ENCODE measurements at regions not wholly inside any gene's neighbourhood (a gene's known extent, or its start where the extent isn't known, plus 50 kb on each side); places are given as distances from the start of the nearest gene placed in this dataset.
"Not testable (repeated sequence)": the region's sequence is repeated elsewhere in the genome, so short reads cannot be mapped to it uniquely, and the experiment has no call there.

- no peak for DNase-seq (ENCODE audit: low spot score)
- in situ Hi-C loops (cut with HindIII; ENCODE audit: low sequenced_read_pairs), result no loop called here
These were observed 798.3 kb downstream of the CDH8 start for GRCh38 chr16:61237884-61238485.

GRCh38 chr16:61233713-61234112 lies 802.5 kb downstream of the CDH8 start:
- no peak for DNase-seq (ENCODE audit: low spot score)
- in situ Hi-C loops (cut with HindIII; ENCODE audit: low sequenced_read_pairs), result no loop called here

DNA sequence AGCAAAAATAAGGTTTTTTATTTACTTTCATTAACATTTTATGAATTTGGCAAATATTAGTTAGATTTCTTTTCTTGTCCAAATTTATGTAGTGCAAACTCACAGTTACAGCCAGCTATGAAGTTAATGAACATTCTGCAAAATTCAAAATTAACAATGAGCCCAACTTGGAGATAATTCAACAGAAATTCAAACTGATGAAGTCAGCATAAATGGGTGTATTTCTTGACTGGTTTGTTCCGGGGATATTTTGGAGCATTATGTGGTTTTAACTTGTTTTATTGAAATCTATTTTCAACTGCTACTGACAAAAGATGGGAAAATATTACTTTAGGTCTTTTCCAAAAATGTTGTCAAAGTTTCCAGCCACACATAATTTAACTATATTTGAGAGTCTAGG lies 807.9 kb downstream of the CDH8 start:
- DNase-seq (ENCODE audit: low spot score), result no peak

GRCh38 chr16:61215605-61216004 lies 820.6 kb downstream of the CDH8 start:
- in situ Hi-C loops (cut with HindIII; ENCODE audit: low sequenced_read_pairs), result no loop called here
- DNase-seq (ENCODE audit: low spot score), result no peak

More for the DNA sequence above, 807.9 kb downstream of the CDH8 start:
- in situ Hi-C loops (cut with HindIII; ENCODE audit: low sequenced_read_pairs), result no loop called here

DNA sequence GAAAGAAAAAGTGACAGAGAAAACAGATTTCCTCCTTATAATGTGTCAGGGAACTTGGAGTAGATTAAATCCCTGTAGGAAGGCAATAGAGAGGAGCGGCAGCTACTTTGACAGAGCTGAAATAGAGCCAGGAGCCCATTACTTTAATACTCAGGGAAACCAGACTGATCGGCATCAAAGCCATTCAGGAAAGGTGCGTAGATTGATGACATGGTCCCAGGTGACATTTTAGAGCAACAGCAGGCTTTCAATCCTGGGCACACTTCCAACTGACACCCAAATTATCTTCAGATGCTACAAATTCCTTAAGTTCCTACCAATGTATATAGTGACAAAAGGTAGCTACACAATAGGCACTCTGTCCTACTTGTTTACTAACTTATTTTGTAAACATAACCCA lies 821.5 kb downstream of the CDH8 start:
- no peak for DNase-seq (ENCODE audit: low spot score)
- in situ Hi-C loops (cut with HindIII; ENCODE audit: low sequenced_read_pairs), result no loop called here

DNA sequence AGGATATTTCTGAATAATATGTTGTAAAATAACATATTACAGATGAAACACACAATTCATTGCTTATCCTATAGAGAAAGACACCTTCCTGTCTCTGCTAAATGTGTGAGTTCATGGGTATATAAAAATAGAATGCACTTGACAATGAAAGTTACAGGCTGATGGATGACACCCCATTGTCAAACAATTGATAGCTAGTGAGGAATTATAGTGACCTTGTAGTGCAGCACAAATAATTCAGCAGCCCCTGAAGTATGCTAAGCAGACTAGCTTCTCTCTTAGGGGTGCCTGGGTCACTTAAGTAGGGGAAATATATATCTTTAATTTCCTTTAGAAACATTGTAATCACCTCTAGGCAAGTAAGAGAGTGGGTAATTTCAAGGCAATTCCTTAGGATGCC lies 826.2 kb downstream of the CDH8 start:
- in situ Hi-C loops (cut with HindIII; ENCODE audit: low sequenced_read_pairs), result no loop called here
- no peak for DNase-seq (ENCODE audit: low spot score)

- DNase-seq (ENCODE audit: low spot score), result no peak
- in situ Hi-C loops (cut with HindIII; ENCODE audit: low sequenced_read_pairs), result no loop called here
These were observed 841.2 kb downstream of the CDH8 start for GRCh38 chr16:61195006-61195405.

DNA sequence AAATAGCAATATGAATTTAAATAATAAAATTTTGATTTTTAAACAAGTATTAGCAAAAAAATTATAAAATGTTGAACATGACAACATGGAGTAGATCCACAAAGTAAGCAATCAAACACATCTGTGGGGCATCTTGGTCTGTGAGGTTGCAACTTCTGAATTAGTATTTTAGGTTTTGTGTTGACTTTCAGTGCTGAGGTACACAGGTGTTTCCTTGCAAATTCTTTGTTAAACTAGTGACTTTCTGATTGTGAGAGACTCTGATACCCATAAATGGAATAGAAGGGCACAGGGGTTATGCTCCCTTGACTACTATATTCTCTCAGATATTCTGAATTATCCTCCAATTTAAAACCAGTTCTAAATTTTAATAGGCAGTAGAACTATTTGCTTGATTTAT lies 841.7 kb downstream of the CDH8 start:
- DNase-seq (ENCODE audit: low spot score), result no peak
- in situ Hi-C loops (cut with HindIII; ENCODE audit: low sequenced_read_pairs), result no loop called here

DNA sequence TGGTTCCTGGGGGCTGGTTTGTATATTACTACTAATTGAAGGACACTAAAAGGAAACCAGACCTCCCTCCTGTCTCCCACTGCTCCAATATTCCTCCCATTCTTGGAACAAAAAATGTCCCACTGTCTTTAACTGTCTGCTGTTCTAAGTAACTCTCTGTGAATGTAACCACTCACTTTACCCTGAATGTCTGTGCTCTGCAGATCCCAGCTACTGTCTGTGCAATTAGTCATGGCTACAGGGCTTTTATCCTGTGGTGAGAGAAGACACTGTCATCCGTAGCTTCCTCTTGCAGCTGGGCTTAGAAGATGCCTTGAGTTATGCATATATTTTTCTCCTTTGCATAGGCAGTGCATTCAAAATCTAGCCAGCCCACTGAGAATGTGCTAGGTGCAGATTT lies 853.8 kb downstream of the CDH8 start:
- in situ Hi-C loops (cut with HindIII; ENCODE audit: low sequenced_read_pairs), result no loop called here

GRCh38 chr16:61181982-61182381 lies 854.3 kb downstream of the CDH8 start:
- DNase-seq (ENCODE audit: low spot score), result no peak
- in situ Hi-C loops (cut with HindIII; ENCODE audit: low sequenced_read_pairs), result no loop called here

More for the DNA sequence above, 853.8 kb downstream of the CDH8 start:
- no peak for DNase-seq (ENCODE audit: low spot score)

DNA sequence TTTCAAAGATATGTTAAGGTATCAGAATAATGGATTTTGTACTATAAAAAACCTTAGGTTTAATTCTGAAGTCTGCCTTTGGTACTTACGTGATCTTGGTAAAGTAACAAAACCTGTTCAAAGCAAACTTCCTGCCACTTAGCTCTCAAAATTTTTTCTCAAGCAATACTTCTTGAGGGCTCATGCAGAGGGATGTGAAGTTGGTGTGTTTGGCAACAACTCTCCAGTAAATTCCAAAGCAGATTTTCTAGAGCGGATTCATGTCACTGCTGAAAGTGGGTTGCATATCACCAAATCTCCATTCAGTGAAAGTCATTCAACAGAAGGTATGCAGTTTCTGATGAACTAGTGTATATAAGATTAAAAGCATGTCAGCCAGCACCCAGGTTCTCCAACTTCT lies 856.7 kb downstream of the CDH8 start:
- in situ Hi-C loops (cut with HindIII; ENCODE audit: low sequenced_read_pairs), result no loop called here
- no peak for DNase-seq (ENCODE audit: low spot score)

GRCh38 chr16:61165797-61166196 lies 870.4 kb downstream of the CDH8 start:
- in situ Hi-C loops (cut with HindIII; ENCODE audit: low sequenced_read_pairs), result no loop called here
- DNase-seq (ENCODE audit: low spot score), result no peak

- no peak for DNase-seq (ENCODE audit: low spot score)
- in situ Hi-C loops (cut with HindIII; ENCODE audit: low sequenced_read_pairs), result no loop called here
These were observed 885.9 kb downstream of the CDH8 start for GRCh38 chr16:61150351-61150750.

GRCh38 chr16:61149709-61150108 lies 886.5 kb downstream of the CDH8 start:
- no peak for DNase-seq (ENCODE audit: low spot score)
- in situ Hi-C loops (cut with HindIII; ENCODE audit: low sequenced_read_pairs), result no loop called here

DNA sequence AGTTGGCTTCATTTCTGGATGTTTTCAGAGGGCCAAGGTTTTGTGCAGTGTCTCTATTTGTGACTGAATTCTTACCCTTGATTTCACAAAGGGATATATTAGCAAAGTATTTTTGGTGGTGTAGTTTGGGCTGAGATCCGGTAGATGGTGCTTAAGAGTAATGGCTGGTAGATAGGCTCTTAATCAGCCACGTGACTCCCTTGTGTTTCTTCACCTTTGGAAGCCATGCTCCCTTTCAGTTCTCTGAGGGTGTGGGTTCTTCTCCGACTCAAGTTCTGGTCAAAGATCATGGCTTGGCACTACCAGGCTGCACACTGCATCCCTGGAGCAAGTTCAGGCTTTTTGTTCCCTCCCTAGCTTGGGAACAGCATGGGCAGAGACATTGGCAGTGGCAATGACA lies 887.3 kb downstream of the CDH8 start:
- in situ Hi-C loops (cut with HindIII; ENCODE audit: low sequenced_read_pairs), result no loop called here
- DNase-seq (ENCODE audit: low spot score), result no peak

GRCh38 chr16:61146429-61146828 lies 889.8 kb downstream of the CDH8 start:
- DNase-seq (ENCODE audit: low spot score), result no peak
- in situ Hi-C loops (cut with HindIII; ENCODE audit: low sequenced_read_pairs), result no loop called here

DNA sequence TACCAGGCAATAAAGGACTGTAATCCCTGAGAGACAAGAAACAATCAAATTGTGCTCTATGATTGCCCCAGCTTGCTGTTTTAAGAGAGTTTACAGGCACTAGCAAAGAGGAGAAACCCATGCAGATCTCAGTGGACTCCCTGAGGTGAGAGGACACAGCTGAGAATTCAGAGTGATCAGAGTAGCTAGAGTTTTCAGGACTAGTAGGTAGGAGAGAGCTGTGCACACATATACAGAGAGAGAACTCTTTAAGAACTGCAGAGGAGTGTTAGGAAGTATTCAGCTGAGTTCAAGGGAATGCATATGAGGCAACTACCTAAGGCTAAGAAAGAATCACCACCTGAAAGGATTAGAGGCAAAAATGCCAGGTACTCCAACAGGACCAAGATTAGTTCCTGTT lies 904.8 kb downstream of the CDH8 start:
- no peak for DNase-seq (ENCODE audit: low spot score)
- in situ Hi-C loops (cut with HindIII; ENCODE audit: low sequenced_read_pairs), result no loop called here

DNA sequence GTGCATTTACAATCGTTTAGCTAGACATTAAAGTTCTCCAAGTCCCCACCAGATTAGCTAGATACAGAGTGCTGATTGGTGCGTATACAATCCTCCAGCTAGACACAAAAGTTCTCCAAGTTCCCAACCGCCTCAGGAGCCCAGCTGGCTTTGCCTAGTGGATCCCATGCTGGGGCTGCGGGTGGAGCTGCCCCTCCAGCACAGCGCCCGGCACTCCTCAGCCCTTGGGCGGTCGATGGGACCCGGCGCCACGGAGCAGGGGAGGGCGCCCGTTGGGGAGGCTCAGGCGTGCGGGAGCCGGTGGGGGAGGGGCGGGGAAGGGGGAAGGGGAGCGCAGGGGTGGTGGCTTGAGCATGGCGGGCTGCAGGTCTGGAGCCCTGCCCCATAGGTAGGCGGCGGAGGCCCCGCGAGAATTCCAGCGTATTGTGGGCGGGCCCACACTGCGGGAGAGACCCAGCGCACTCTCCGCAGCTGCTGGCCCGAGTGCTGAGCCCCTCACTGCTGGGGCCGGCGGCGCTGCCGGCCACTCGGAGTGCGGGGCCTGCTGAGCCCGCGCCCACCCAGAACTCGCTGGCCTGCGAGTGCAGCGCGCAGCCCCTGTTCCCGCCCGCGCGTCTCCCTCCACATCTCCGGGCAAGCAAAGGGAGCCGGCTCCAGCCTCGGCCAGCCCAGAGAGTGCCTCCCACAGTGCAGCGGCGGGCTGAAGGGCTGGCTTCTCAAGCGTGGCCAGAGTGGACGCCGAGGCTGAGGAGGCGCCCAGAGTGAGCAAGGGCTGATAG lies 907.5 kb downstream of the CDH8 start:
- DNase-seq (ENCODE audit: low spot score), result no peak
- in situ Hi-C loops (cut with HindIII; ENCODE audit: low sequenced_read_pairs), result no loop called here

GRCh38 chr16:61105544-61105943 lies 930.7 kb downstream of the CDH8 start:
- DNase-seq (ENCODE audit: low spot score), result no peak
- in situ Hi-C loops (cut with HindIII; ENCODE audit: low sequenced_read_pairs), result no loop called here

GRCh38 chr16:61098505-61098904 lies 937.7 kb downstream of the CDH8 start:
- in situ Hi-C loops (cut with HindIII; ENCODE audit: low sequenced_read_pairs), result no loop called here
- no peak for DNase-seq (ENCODE audit: low spot score)

GRCh38 chr16:61091300-61091699 lies 944.9 kb downstream of the CDH8 start:
- DNase-seq (ENCODE audit: low spot score); in situ Hi-C loops (cut with HindIII; ENCODE audit: low sequenced_read_pairs): not testable (repeated sequence)
